ENCODE measurements at regions not wholly inside any gene's neighbourhood (a gene's known extent, or its start where the extent isn't known, plus 50 kb on each side); places are given as distances from the start of the nearest gene placed in this dataset.

- H3K36me3 ChIP-seq (replicated peaks in 1 of 2; ENCODE audit: control insufficient read depth in 1 of 2, insufficient read depth in 2 of 2, low read length in 2 of 2): no peaks in the 10 kb centered on the region
- peak overlapping the region; percentile 27 for H2AFZ ChIP-seq (ENCODE audit: low read length)
- BruUV-seq (replicated peaks): no TSS peak
- FAIRE-seq: no peak
- no peaks in the 10 kb centered on the region for H3K79me2 ChIP-seq (ENCODE audit: insufficient read depth, low read length)
- 0% methylated on average over 3 of the region's 3 CpGs for WGBS (ENCODE audit: low lambda C conversion rate)
- H3K4me2 ChIP-seq (ENCODE audit: low read depth, low read length): no peak overlapping the region
- no peak overlapping the region for H3K9ac ChIP-seq (ENCODE audit: insufficient read depth, low read depth, low read length)
- TF ChIP-seq ZNF263 (CRISPR knock-in tag; IDR thresholded peaks at IDR 0.05): no peak
- TF ChIP-seq SNAPC5 (CRISPR knock-in tag; IDR thresholded peaks at IDR 0.05; ENCODE audit: borderline replicate concordance): no peak
- no peak for TF ChIP-seq ZNF709 (CRISPR knock-in tag; IDR thresholded peaks at IDR 0.05)
- no peak for TF ChIP-seq GMEB2 (CRISPR knock-in tag; IDR thresholded peaks at IDR 0.05; ENCODE audit: low read depth)
- no peak for TF ChIP-seq GMEB1 (CRISPR knock-in tag; IDR thresholded peaks at IDR 0.05; ENCODE audit: borderline replicate concordance)
- no peak for TF ChIP-seq SKIL (CRISPR knock-in tag; IDR thresholded peaks at IDR 0.05; ENCODE audit: borderline replicate concordance)
- no peak for TF ChIP-seq CHD2 (IDR thresholded peaks at IDR 0.05; ENCODE audit: low read depth, low read length)
- TF ChIP-seq SIX4 (CRISPR knock-in tag; IDR thresholded peaks at IDR 0.05): no peak
- no peak for TF ChIP-seq RFXANK (CRISPR knock-in tag; IDR thresholded peaks at IDR 0.05)
- no peaks in the 10 kb centered on the region for H3K9me3 ChIP-seq (ENCODE audit: low read length)
- ATAC-seq: no peak
- intact Hi-C loops (cut with micrococcal nuclease; ENCODE audit: unreplicated experiment): no loop called here
- in situ Hi-C loops (cut with HindIII; ENCODE audit: extremely low pct_ligation_motif_present, low pct_unique_long_range_greater_than_20kb): no loop called here
- POLR2A ChIA-PET: no interaction called here
- no peak overlapping the region for H3K4me3 ChIP-seq (replicated peaks in 1 of 3; ENCODE audit: insufficient read depth in 1 of 3, low read depth in 2 of 3, low read length in 3 of 3)
- no peaks in the 10 kb centered on the region for H3K27me3 ChIP-seq (ENCODE audit: control insufficient read depth in 1 of 2, insufficient read depth in 2 of 2, low read length in 2 of 2)
- CTCF ChIA-PET (ENCODE audit: low intra/inter-chr PET ratio, low total read pairs): no interaction called here
- no peaks in the 10 kb centered on the region for H3K4me1 ChIP-seq (ENCODE audit: insufficient read depth, low read length)
- no peak for DNase-seq (ENCODE audit: low spot score)
- no peaks in the 10 kb centered on the region for H4K20me1 ChIP-seq (ENCODE audit: insufficient read depth, low read length)
- no peak overlapping the region for H3K27ac ChIP-seq (ENCODE audit: extremely low read length, insufficient read depth, low read length)
Observed at GRCh38 chr6:93859971-93860370, 440.6 kb upstream of the EPHA7 start.

All from HepG2 (cell line).